ENCODE measurements at regions not wholly inside any gene's neighbourhood (a gene's known extent, or its start where the extent isn't known, plus 50 kb on each side); places are given as distances from the start of the nearest gene placed in this dataset.
A peak's percentile ranks its signal among the peaks of the same experiment; 100 is the strongest.

DNA sequence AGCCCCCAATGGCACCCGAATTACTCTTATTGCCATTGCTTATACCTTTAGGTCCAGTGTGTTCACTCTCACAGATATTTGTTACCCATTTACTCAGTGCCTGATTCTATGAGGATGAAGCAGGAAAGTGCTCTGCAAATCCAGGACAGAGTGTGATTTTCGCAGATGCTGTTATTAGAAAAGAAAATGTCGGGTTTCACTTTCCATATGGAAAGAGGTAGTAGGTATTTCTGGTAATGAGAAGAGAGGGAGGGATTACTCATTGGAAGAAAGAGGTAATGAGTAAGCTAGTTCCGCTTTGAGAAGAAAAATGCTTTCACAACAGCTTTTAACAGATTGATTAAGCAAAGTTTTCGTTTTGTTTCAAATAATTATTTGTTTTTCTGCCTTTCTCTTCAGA is 336.3 kb upstream of the CFAP20DC start:
- no TSS peak for BruUV-seq (replicated peaks)
- FAIRE-seq = peak; percentile 91
- Histone ChIP-seq H4K20me1 (ENCODE audit: control insufficient read depth, insufficient read depth) (no peaks in the 10 kb centered on the region), H3K9me3 (replicated peaks; ENCODE audit: control insufficient read depth, insufficient read depth, low read length) (peaks cover 5% of the 10 kb centered on the region; the same call in 2 of the 3 replicates), H2AFZ (ENCODE audit: control insufficient read depth, low read depth, low read length) (no peak overlapping the region; the same call in 1 of the 2 replicates), H3K4me3 (peak overlapping the region; percentile 17; the same call in 1 of the 2 replicates), H3K27me3 (replicated peaks in 1 of 2; ENCODE audit: control insufficient read depth in 2 of 2, insufficient read depth in 2 of 2, low read length in 1 of 2) (no peaks in the 10 kb centered on the region), H3K9ac (ENCODE audit: control insufficient read depth, insufficient read depth, low read length) (peak overlapping the region; percentile 31; the same call in 1 of the 2 replicates), H3K79me2 (ENCODE audit: control insufficient read depth, insufficient read depth, low read length) (no peaks in the 10 kb centered on the region), H3K4me1 (ENCODE audit: control insufficient read depth, insufficient read depth, low read length) (peaks cover 58% of the 10 kb centered on the region), H3K4me2 (ENCODE audit: control insufficient read depth, insufficient read depth) (peak overlapping the region; percentile 86), H3K27ac (ENCODE audit: control insufficient read depth, insufficient read depth) (peak overlapping the region; percentile 90), H3K36me3 (ENCODE audit: control insufficient read depth in 2 of 2, insufficient read depth in 2 of 2, low read length in 1 of 2) (no peaks in the 10 kb centered on the region)
- RAD21 ChIA-PET (ENCODE audit: unreplicated experiment) = interaction anchor here (0.7 to 4.3 kb wide), 28 partner anchors 9 to 189 kb away, joined by 3 to 40 read pairs (median 6); no protein-coding TSS in a partner anchor
- SMC1A ChIA-PET (ENCODE audit: uncharacterized antibody, unreplicated experiment) = interaction anchor here (0.7 to 4.3 kb wide), 34 partner anchors 9 to 472 kb away, joined by 3 to 33 read pairs (median 6); no protein-coding TSS in a partner anchor
- POLR2A ChIA-PET = interaction anchor here (1.0 to 2.2 kb wide), 7 partner anchors 9 to 180 kb away, joined by 3 to 12 read pairs (median 6); no protein-coding TSS in a partner anchor
- peak; percentile 88 for DNase-seq (ENCODE audit: low read depth, low spot score)
- ATAC-seq = peak; percentile 75
- in situ Hi-C loops (cut with MboI) = loop anchor here (5.0 to 25.0 kb wide), 2 partner anchors 66 to 1174 kb away; partner anchors contain the start of gene DNASE1L3
- CTCF ChIA-PET = interaction anchor here (0.8 to 2.4 kb wide), 16 partner anchors 9 to 182 kb away, joined by 3 to 10 read pairs (median 4); no protein-coding TSS in a partner anchor
- intact Hi-C loops (cut with micrococcal nuclease; ENCODE audit: unreplicated experiment) = loop anchor here (1.0 to 5.0 kb wide), 6 partner anchors 65 to 180 kb away; no protein-coding TSS in a partner anchor
- WGBS (ENCODE audit: insufficient coverage, insufficient replicate concordance, low lambda C conversion rate, missing lambda C conversion rate) = 0% methylated on average over 5 of the region's 5 CpGs
- TF ChIP-seq, protein P1, sequence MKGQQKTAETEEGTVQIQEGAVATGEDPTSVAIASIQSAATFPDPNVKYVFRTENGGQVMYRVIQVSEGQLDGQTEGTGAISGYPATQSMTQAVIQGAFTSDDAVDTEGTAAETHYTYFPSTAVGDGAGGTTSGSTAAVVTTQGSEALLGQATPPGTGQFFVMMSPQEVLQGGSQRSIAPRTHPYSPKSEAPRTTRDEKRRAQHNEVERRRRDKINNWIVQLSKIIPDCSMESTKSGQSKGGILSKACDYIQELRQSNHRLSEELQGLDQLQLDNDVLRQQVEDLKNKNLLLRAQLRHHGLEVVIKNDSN (IDR thresholded peaks at IDR 0.05; ENCODE audit: borderline replicate concordance, extremely low read length, insufficient read depth, low read depth, low read length) = no peak
- TF ChIP-seq CBFB (IDR thresholded peaks at IDR 0.05; ENCODE audit: low read depth) = no peak
- no peak for TF ChIP-seq ESRRA (IDR thresholded peaks at IDR 0.05; ENCODE audit: low read length)
- no peak for TF ChIP-seq RB1 (IDR thresholded peaks at IDR 0.05; ENCODE audit: borderline replicate concordance)
- TF ChIP-seq CHD4 (IDR thresholded peaks at IDR 0.05) = no peak
- peak; percentile 79 for TF ChIP-seq NBN (IDR thresholded peaks at IDR 0.05)
- TF ChIP-seq JUND (IDR thresholded peaks at IDR 0.05; ENCODE audit: low read depth, low read length) = peak; percentile 95
- no peak for TF ChIP-seq POLR2AphosphoS5 (IDR thresholded peaks at IDR 0.05; ENCODE audit: low read length)
- TF ChIP-seq MEF2A (IDR thresholded peaks at IDR 0.05; ENCODE audit: insufficient read depth, low read depth, low read length) = peak; percentile 96
- TF ChIP-seq, protein P2, sequence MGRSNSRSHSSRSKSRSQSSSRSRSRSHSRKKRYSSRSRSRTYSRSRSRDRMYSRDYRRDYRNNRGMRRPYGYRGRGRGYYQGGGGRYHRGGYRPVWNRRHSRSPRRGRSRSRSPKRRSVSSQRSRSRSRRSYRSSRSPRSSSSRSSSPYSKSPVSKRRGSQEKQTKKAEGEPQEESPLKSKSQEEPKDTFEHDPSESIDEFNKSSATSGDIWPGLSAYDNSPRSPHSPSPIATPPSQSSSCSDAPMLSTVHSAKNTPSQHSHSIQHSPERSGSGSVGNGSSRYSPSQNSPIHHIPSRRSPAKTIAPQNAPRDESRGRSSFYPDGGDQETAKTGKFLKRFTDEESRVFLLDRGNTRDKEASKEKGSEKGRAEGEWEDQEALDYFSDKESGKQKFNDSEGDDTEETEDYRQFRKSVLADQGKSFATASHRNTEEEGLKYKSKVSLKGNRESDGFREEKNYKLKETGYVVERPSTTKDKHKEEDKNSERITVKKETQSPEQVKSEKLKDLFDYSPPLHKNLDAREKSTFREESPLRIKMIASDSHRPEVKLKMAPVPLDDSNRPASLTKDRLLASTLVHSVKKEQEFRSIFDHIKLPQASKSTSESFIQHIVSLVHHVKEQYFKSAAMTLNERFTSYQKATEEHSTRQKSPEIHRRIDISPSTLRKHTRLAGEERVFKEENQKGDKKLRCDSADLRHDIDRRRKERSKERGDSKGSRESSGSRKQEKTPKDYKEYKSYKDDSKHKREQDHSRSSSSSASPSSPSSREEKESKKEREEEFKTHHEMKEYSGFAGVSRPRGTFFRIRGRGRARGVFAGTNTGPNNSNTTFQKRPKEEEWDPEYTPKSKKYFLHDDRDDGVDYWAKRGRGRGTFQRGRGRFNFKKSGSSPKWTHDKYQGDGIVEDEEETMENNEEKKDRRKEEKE (IDR thresholded peaks at IDR 0.05) = no peak
- TF ChIP-seq ZNF207 (IDR thresholded peaks at IDR 0.05; ENCODE audit: borderline replicate concordance) = no peak
- TF ChIP-seq YBX1 (IDR thresholded peaks at IDR 0.05) = no peak
- peak; percentile 56 to 79; a peak in 3 of 4 replicates for TF ChIP-seq BHLHE40 (IDR thresholded peaks at IDR 0.05; ENCODE audit: borderline replicate concordance in 1 of 2, low read depth in 2 of 2, low read length in 1 of 2)
- TF ChIP-seq, protein P3, sequence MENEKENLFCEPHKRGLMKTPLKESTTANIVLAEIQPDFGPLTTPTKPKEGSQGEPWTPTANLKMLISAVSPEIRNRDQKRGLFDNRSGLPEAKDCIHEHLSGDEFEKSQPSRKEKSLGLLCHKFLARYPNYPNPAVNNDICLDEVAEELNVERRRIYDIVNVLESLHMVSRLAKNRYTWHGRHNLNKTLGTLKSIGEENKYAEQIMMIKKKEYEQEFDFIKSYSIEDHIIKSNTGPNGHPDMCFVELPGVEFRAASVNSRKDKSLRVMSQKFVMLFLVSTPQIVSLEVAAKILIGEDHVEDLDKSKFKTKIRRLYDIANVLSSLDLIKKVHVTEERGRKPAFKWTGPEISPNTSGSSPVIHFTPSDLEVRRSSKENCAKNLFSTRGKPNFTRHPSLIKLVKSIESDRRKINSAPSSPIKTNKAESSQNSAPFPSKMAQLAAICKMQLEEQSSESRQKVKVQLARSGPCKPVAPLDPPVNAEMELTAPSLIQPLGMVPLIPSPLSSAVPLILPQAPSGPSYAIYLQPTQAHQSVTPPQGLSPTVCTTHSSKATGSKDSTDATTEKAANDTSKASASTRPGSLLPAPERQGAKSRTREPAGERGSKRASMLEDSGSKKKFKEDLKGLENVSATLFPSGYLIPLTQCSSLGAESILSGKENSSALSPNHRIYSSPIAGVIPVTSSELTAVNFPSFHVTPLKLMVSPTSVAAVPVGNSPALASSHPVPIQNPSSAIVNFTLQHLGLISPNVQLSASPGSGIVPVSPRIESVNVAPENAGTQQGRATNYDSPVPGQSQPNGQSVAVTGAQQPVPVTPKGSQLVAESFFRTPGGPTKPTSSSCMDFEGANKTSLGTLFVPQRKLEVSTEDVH (IDR thresholded peaks at IDR 0.05; ENCODE audit: low read depth, partially characterized antibody) = no peak
- TF ChIP-seq, protein P4, sequence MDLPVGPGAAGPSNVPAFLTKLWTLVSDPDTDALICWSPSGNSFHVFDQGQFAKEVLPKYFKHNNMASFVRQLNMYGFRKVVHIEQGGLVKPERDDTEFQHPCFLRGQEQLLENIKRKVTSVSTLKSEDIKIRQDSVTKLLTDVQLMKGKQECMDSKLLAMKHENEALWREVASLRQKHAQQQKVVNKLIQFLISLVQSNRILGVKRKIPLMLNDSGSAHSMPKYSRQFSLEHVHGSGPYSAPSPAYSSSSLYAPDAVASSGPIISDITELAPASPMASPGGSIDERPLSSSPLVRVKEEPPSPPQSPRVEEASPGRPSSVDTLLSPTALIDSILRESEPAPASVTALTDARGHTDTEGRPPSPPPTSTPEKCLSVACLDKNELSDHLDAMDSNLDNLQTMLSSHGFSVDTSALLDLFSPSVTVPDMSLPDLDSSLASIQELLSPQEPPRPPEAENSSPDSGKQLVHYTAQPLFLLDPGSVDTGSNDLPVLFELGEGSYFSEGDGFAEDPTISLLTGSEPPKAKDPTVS (IDR thresholded peaks at IDR 0.05; ENCODE audit: low read depth, low read length) = no peak
